NCI-H748 (cell line): ENCODE measurements at regions not wholly inside any gene's neighbourhood (a gene's known extent, or its start where the extent isn't known, plus 50 kb on each side); places are given as distances from the start of the nearest gene placed in this dataset.

Experiments used
- DNase-seq: peaks from one replicate; lab custom pipeline; 2025; ENCODE audit not compliant: unreplicated experiment; lab: John Stamatoyannopoulos, UW

- no peak for DNase-seq
Observed at GRCh38 chr1:185515696-185516095, 198.7 kb upstream of the IVNS1ABP start.

GRCh38 chr1:185514311-185514710 is 197.3 kb upstream of the IVNS1ABP start:
- DNase-seq = no peak

- DNase-seq = no peak
Observed at GRCh38 chr1:185512442-185512841, 195.4 kb upstream of the IVNS1ABP start.

DNA sequence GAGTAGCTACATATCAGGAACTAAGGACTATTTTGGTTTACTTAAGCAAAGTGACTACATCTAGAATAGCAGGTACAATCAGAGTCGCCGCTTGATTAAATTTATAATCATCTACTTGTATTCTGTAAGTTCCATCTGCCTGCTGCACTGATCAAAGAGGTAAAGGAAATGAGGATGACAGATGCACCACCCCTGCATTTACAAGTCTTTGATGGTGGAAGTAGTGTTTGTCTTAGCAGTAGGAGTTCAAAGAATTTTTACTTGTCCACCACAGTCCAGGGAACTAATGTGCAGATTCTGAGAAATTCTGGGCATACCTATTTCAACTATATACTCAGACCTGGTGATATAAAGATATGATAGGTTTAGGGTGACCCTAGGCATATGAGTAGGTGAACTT is 184.1 kb upstream of the IVNS1ABP start:
- DNase-seq = no peak

- DNase-seq = no peak
Observed at GRCh38 chr1:185500001-185500626, 183.1 kb upstream of the IVNS1ABP start.

DNA sequence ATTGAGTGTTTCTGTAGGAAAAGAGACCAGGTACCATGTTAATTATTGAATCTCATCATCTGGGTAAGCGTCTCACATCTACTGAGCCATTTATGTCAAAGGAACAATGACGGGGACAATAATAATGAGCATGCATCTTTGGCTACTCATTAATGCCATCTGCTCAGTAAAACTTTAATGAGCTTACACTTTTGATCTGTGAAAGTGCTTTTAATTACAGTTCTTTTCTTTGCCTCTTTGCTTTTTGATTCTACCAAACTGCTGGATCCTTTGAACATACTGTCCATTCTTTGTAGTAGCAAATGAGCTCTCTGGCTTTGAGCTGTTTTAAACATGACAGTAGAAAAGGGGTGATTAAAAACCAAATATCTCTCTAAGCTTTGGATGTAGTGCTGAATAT is 181.2 kb upstream of the IVNS1ABP start:
- no peak for DNase-seq

DNA sequence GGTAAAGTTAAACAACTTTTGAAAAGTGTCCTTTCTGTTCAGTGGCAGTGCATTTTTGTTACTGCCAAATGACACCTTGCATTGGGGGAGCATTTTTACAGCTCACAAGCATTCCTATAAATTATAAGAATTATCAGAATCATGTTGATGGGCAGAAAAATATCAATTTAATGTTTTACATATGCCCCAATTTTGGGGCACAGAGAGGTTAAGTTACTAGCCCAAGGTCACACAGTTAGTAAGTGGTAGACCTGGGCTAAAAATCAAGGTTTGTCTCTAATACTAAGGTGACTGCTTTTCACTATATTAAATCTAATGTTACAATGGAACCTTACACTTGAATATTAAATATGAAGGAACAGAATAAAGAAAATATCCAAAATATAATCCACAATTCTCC is 180.1 kb upstream of the IVNS1ABP start:
- DNase-seq = no peak

DNA sequence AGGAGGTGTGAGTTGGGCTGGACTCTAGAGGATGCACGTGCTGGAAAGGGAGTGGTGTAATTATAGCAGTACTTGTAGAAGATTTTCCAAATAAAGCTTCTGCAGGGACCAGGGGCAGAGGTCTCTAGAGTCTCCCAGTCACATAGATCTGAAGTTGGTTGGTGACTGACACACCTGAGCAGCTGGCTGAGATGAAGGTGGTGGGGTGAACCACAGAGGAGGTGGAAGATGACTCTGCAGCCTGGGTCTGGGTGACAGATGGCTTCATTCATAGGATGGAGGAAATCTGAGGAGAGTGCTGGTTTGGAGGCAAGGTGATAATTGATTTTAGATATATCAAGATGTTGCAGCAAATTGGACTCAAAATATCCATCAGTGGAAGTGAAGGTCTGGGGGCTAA is 178.9 kb upstream of the IVNS1ABP start:
- DNase-seq = no peak

DNA sequence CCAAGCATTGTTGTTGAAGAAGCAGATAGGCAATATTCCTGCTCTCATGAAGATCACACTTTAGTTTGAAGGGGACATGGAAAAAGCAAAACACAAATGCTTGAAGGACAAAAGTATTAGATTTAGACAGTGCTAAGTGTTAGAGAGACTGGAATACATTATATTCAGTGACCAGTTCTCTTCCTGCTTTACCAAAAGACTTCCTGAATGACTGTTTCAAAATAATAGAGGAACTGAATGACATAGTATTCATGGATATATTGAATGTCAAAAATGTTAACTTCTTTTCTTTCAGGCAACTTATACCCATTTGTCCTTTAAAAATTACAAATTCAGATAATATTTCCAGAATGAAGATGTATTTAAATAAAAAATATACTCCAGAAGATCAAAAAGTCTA is 178.0 kb upstream of the IVNS1ABP start:
- no peak for DNase-seq

- no peak for DNase-seq
Observed at GRCh38 chr1:185492089-185492825, 175.2 kb upstream of the IVNS1ABP start.

DNA sequence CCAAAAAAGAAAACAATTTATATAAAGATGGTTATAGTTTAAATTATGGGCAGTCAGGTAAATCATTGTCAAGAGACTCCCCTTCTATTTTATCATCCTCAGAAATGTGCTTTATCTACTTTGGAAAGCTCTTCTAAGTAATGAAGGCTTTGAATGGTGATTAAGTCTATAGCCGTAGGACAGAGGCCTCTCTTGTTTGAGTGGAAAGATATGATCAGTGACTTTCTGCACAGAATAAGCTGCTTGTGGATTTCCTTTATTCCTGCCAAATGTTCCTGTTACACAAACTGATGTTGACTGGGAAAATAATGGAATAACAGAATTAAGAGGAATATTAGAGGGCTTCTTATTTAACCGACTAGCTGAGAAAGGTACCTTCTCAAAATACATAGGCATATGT is 174.6 kb upstream of the IVNS1ABP start:
- no peak for DNase-seq

- no peak for DNase-seq
Observed at GRCh38 chr1:185490924-185491323, 173.9 kb upstream of the IVNS1ABP start.

- no peak for DNase-seq
Observed at GRCh38 chr1:185489406-185489805, 172.4 kb upstream of the IVNS1ABP start.

DNA sequence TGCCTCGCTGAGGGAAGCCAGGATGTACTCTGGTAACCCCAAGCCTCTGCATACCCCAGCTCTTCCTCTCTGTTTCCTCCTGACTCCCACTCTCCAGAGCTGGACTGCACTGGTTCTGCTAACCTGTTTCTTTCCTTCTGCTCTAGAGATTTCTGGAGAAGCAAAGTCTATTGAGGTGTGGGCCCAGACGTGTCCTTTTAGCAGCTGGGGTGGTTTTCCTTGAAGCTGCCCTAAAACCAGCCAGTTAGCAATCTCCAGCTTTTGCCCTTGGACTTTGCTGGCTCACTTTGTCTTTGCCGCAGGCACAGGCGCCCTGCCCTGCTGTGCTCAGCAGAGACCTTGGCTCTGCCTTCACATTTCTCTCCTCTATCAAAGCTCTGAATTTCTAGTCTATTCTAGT is 171.8 kb upstream of the IVNS1ABP start:
- no peak for DNase-seq

- no peak for DNase-seq
Observed at GRCh38 chr1:185487936-185488335, 170.9 kb upstream of the IVNS1ABP start.

DNA sequence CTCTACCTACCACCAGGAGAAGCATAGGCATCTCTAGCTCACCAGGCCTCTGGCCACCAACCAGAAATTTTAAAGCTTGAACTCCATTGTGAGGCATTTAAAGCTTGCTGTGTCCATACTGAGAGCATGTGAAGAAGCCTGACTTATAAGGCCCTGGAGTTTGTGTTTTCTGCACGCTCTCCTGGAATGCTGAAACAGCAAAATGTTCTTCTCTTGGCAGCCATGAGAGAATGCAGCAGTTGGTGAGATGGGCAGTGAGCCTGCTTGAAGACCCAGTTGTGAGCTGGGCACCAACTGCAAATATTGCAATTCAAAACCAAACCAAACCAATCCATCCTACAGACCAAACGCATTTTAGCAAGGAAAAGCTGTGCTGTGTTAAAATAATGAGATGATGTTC is 170.0 kb upstream of the IVNS1ABP start:
- no peak for DNase-seq

GRCh38 chr1:185486346-185486745 is 169.3 kb upstream of the IVNS1ABP start:
- no peak for DNase-seq

GRCh38 chr1:185483664-185484450 is 166.8 kb upstream of the IVNS1ABP start:
- DNase-seq = peak; percentile 64

GRCh38 chr1:185483217-185483616 is 166.2 kb upstream of the IVNS1ABP start:
- no peak for DNase-seq

DNA sequence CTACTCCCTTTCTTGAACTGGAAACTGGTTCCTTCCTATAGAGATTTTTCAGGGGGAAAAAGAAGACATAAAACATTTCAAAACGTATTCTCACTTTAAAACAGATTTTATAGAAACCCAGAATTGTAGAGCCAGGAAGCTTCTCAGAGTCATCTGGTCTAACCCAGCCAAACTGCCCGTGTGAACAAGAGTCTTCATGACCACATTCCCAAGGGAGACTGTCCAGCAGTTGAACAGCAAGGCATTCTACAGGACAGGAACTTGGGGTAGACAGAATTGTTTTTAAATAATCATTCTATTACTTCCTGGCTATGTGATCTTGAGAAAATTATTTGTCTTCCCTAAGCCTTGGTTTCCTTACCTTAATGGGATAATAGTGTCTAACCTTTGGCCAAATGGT is 163.5 kb upstream of the IVNS1ABP start:
- DNase-seq = no peak

- peak; percentile 90 for DNase-seq
Observed at GRCh38 chr1:185479796-185480195, 162.8 kb upstream of the IVNS1ABP start.

DNA sequence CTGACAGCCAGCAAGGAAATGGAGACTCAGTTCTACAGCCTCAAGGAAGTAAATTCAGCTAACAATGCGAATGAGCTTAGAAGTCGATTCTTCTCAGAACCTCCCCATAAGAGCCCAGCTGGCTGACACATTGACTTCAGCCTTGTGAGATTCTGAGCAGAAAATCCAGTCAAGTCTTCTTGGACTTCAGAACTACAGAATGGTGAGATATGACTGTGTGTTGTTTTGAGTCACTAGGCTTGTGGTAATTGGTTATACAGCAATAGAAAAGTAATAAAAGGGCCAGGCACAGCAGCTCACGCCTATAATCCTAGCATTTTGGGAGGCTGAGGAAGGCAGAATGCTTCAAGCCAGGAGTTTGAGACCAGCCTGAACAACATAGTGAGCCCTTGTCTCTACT is 161.8 kb upstream of the IVNS1ABP start:
- DNase-seq = no peak
